ENCODE measurements at regions not wholly inside any gene's neighbourhood (a gene's known extent, or its start where the extent isn't known, plus 50 kb on each side); places are given as distances from the start of the nearest gene placed in this dataset.
"Not testable (repeated sequence)": the region's sequence is repeated elsewhere in the genome, so short reads cannot be mapped to it uniquely, and the experiment has no call there.

DNA sequence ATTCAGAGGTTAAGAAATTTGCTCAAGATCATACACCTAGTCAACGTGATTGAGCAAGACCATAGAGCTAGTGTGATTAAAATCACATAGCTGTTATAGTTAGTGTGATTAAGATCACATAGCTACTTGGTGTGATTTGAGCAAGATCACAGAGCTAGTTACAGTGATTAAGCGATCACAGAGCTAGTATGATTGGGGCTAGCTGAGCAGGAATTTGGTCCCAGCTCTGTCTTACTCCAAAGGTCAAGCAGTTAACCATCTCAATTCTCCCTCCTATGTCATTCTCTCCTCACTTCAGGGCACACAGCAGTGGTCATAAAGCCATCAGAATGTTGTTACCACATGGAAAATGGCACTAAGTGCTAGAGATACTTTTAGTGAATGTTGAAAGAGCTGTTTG lies 158.2 kb downstream of the SPTSSA start:
- no peak for DNase-seq (ENCODE audit: low read depth in 2 of 3, low spot score in 2 of 3)

DNA sequence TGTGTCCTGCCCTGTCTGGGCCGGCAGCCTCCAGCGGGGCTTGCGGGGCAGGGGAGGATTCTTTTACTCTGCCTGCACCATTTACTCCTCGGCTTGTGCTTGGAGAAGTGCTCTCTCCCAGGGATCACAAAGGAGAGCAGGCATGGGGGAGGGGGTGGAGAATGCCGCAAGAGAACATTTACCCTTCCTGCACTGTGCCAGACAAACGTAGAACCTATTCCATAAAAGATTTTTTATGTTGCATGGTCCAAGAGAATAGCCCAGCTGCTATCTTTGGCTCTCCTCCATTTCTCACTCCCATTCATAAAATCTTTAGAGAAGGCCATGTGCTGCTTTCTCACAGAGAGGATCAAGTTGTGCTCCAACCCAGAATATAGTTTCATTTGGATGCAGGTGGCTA lies 159.4 kb downstream of the SPTSSA start:
- no peak for DNase-seq (ENCODE audit: low read depth in 2 of 3, low spot score in 2 of 3)

DNA sequence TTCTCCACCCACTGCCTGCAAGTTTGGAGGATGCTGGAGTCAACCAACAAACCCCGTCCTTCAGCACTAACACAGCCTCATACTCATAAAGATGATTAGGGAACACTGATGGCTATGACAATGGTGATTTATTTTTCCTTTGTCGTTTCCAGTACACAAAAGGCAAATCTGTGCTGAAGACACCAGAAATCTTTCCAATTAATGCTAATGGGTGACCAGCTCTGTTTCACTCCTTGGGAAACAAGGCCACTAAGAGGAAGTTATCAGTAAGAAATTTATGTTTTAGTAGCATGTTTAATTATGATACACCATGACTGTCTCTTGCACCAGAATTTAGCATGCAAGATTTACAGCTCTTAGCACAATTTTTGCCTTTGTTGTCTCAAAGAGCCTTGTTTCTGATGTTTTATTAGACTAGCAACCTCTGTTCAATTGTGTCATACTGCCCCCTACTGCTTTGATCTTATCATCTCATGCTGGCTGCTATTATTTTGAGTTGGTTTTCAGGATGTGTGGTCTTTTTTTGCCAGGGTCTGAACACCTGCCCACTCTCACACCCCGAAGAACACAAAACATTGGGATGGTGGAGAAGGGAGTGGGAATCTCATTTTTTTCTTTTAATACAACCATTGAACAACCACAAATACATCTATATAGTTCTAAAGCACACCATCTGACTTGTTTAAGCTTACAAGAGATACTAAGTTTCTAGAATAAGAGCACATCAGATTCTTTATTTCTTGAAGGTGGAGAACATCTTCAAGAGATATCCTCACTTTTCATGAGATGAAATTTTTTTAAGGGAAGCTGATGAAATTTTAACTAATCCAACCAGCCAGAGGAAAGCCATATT lies 160.9 kb downstream of the SPTSSA start:
- peak in 2 of 3 donors; percentile 22 to 65 for DNase-seq (ENCODE audit: low read depth in 2 of 3, low spot score in 2 of 3)

DNA sequence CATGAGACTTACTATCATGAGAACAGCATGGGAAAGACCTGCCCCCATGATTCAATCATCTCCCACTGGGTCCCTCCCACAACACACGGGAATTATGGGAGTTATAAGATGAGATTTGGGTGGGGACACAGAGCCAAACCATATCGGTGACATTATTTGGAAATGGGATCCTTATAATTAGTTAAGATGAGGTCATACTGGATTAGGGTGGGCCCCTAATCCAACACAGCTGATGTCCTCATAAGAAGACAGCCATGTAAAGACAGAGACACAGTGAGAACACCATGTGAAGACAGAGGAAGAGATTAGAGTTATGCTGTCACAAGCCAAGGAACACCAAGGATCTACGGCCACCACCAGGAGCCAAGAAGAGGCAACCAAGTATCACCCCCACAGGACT lies 161.7 kb downstream of the SPTSSA start:
- no peak for DNase-seq (ENCODE audit: low read depth in 2 of 3, low spot score in 2 of 3)

DNA sequence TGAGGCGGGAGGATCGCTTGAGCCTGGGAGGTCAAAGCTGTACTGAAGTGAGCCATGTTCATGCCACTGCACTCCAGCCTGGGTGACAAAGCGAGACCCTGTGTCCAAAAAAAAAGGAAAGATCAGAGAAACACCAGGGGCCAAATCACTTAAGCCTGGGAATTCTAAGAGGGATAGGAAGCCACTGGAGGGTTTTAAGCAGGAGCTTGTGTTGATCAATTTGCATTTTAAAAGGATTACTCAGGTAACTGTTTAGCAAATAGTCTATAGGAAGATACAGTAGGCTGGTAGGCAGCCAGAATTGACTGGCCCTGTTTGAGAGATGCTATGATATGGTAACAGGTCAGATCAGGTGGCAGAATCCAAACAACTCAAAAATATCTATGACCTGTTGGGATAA lies 162.7 kb downstream of the SPTSSA start:
- DNase-seq (ENCODE audit: low read depth in 2 of 3, low spot score in 2 of 3): no peak

DNA sequence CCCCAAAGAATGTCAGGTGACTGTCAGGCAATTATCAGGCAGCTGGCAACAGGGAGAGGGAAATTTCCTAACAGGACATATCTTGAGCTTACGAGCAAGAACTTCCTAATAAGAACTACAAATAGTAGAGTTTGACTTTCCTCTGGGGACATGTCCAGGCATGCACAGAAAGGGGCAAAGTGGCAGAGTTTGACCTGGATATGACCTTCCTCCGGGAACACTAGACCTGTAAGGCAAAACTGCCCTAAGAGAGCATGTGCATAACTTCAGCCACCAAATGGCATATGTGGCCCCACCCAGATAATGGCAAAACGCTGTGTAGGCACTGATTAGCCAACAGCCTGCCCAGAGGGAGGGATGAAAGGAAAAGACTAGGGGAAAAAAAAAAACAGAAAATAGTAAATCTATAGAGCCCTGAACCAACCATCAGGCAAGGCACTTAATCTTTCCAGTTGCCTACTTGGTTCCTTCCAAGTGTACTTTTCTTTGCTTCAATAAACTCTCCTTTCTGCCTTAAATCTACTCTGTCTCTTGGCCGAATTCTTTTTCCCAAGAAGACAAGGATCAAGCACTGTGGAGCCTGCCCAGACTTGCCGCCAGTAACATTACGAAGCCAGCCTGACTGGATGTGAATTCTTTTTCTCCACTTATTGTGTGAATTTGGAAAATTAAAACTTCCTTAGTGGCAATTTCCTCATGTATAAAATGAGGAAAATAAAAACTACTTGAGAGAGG lies 164.1 kb downstream of the SPTSSA start:
- DNase-seq (ENCODE audit: low read depth in 2 of 3, low spot score in 2 of 3): no peak

DNA sequence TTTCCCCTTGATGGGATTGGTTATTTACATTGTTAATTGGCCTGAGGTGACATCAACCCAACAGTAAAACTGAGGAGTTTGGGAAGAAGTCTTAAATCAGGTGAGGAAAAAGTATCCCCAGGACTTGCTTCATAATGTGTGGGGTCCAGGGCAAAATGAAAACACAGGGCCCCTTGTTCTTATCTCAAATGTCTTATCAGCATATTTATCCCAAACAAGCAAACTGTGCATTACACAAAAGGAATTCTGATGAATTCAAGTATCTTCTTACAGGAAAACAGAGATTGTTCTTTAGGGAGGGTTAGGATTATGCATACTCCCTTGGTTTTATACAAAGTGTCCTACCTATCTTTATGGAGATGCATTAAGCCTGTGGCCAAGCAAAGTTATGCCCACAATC lies 178.4 kb downstream of the SPTSSA start:
- DNase-seq (ENCODE audit: low read depth in 2 of 3, low spot score in 2 of 3): no peak

DNA sequence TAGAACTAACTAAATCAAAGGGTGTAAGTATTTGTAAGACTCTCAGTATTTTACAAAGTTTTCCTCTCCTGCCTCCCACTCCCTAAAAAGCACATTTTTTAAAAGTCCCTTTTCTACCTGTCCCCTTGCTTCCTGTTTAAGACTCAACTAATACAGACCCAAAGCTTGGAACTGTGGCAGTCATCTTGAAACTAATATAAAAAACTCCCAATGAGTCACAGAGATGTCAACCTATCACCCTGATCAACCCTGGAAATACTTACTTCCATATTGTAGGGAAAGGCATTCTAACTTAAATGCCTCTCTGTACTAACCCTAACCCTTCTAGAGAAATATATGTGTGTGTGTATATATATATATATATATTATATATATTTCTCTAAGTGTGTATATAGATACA lies 184.8 kb downstream of the SPTSSA start:
- DNase-seq (ENCODE audit: low read depth in 2 of 3, low spot score in 2 of 3): no peak

DNA sequence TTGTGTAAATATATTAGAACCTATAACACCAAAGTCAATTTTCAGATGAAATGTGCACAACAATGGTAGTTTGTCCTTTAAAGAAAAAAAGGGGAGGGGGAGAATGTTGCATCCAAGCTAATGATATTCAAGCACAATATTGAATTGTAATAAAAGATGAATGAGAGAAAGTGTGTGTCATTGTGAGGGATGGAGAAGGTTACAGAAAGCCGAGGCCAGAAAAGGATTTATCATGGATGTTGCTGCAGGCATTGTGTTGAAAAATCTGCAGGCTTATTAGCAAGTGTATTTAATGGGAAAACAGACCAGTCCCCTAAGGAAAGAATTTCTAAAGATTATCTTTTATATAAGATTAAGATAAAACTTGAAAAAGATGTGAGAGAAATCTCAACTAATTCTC lies 186.5 kb downstream of the SPTSSA start:
- DNase-seq (ENCODE audit: low read depth in 2 of 3, low spot score in 2 of 3): no peak

DNA sequence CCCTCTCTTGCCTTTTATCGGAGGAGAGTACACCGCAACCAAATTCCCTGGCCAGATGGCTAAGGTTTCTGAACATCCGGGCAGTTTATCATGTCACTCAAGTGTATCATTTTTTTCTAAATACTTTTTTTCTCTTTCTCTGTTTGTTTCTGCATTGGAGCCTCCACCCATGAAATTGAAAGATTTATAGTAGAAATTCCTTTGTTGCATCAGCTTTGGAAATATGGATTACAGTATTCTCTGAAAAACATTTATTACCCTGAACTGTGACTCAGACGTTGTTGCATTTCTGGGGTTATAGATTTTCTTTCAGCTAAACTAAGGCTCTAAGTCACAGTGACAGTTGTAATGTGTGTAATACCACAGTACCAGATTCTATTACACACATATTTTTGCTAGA lies 187.0 kb downstream of the SPTSSA start:
- DNase-seq (ENCODE audit: low read depth in 2 of 3, low spot score in 2 of 3): no peak

DNA sequence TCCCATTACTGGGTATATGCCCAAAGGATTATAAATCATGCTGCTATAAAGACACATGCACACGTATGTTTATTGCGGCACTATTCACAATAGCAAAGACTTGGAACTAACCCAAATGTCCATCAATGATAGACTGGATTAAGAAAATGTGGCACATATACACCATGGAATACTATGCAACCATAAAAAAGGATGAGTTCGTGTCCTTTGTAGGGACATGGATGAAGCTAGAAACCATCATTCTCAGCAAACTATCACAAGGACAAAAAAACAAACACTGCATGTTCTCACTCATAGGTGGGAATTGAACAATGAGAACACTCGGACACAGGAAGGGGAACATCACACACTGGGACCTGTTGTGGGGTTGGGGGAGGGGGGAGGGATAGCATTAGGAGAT lies 188.3 kb downstream of the SPTSSA start:
- DNase-seq (ENCODE audit: low read depth in 2 of 3, low spot score in 2 of 3): not testable (repeated sequence)

DNA sequence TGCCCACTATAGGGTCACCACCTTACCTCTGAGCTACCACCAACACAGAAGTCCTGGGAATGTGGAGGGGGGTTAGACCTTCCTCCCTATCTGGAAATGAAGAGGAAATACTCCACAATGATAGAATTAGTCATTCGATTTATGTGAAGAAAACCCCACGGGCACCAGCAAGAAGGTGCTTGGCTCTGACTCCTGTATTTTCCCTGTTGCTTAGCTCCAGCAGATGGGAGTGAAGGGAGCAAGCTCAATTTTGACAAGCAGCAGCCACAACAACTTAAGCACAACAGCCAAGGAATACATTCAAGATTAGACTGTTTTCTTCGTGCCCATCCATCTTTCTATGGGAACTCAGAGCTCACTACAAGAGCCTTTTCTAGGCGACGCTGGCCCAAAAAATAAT lies 191.7 kb downstream of the SPTSSA start:
- DNase-seq (ENCODE audit: low read depth in 2 of 3, low spot score in 2 of 3): no peak

DNA sequence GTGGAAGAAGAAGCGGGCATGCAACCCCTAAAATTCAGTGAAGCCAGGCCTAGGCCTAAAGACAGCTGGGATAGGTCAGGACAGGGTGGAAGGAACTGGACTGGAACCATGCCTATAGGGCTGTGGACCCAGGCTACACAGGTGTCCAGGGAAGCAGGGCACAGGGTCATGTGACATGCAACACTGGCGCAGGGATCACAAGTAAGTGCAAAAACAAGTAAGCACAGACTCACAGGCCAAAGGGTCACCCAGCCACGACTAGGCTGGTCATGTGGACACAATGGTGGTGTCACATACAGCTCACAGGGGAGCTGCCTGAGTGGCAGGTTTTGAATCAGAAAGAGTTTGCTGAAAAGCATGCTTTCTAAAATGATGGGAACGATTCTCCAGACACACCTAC lies 195.7 kb downstream of the SPTSSA start:
- DNase-seq (ENCODE audit: low read depth in 2 of 3, low spot score in 2 of 3): no peak

DNA sequence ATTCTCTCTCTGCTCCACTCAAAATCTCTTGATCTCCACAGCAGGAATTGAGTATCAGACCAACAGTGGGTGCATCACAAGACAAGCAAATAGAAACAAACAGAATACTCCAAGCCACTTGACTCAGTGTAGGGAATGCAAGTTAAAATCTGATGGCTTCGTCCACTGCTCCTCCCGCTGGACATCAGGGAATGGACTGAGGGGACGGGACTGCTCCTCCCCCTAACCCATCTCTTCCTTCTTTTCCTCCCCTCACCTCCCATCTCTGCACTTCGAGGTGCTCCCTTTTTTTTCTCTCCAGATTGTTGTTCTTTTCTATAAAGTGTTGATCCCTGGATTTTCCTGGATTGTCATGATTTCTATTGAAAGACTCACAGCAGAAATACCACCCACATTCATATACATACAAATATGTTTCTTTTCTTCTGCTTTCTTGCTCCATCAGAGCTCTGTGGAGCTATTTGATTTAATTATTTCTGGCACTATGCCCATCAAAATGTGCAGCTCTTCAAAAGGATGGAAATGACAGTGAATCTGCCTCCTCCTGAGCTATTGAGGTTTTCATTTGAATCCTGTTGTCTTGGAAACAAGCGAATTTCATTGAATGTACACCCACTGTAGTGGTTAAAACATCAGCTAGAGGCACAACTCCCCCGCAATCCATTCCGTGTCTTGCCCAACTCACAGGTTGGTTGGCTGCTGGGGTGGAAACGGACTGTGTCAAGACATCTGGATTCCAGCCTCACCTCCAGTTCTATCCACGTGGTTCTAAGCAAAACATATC lies 199.7 kb downstream of the SPTSSA start:
- no peak for DNase-seq (ENCODE audit: low read depth in 2 of 3, low spot score in 2 of 3)

DNA sequence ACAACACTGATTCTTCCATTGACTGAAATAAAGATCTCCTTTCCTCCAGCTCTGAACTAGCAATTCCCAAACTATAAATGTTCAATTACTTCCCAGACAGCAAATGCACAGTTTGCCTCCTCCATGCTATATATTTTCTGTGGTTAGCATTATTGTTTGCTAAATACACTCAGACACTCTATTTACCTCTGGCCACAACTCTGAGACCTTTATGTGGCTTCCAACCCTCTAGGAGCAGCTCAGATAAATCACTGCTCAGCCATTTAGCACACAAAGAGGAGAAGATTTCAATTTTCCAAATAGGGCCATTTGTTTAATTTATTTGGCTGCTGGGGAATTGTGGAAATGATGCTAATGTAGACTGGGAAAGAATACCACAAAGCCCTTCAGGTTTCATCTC lies 202.0 kb downstream of the SPTSSA start:
- no peak for DNase-seq (ENCODE audit: low read depth in 2 of 3, low spot score in 2 of 3)

DNA sequence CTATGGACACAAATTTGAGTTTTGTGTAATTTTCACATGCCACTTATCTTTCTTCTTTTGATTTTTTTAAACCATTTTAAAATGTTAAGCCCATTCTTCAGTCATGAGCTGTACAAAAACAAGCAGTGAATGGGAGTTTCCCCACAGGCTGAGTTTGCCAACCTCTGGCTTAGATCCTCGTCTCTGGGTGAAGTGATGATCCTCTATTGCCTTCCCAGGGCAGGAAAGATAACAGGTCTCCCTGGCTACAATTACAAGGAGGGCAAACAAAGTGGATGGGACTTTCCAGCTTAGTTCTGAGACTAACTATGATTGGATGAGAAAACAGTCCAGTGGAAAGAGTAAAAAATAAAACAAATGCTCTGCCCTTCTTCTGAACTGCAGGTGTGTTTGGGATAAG lies 203.7 kb downstream of the SPTSSA start:
- no peak for DNase-seq (ENCODE audit: low read depth in 2 of 3, low spot score in 2 of 3)

DNA sequence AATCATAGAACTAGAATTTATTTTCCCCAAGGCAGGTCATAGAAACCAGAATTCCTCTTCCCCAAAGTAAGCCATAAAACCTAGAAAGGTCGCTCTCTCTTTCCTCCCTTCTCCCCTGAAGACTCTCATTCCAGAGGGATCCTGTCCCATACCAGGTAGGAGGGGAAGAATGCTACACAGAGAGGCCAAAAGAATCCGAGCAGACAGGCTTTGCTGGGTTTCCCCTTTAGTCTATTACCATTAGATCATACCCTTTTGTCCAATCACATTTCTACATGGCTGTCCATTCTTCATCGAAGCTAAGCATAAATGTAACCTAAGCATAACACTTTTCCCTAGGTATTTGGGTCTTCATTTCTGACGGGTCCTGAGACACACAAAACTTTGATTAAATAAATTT lies 204.5 kb downstream of the SPTSSA start:
- no peak for DNase-seq (ENCODE audit: low read depth in 2 of 3, low spot score in 2 of 3)

DNA sequence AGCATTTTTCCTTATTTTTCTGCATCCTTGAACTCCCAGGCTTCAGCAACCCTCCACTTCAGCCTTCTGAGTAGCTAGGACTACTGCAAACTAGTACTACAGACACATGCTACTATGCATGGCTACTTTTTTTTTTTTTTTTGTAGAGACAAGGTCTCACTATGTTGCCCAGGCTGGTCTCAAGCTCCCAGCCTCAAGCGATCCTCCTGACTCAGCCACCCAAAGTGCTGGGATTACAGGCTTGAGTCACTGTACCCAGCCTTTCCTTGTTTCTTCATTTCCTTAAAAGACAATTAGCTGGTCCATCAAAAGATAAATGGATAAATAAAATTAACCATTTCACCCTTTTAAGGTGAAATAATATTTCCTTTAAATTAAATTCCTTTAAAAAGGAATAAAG lies 205.8 kb downstream of the SPTSSA start:
- no peak for DNase-seq (ENCODE audit: low read depth in 2 of 3, low spot score in 2 of 3)

DNA sequence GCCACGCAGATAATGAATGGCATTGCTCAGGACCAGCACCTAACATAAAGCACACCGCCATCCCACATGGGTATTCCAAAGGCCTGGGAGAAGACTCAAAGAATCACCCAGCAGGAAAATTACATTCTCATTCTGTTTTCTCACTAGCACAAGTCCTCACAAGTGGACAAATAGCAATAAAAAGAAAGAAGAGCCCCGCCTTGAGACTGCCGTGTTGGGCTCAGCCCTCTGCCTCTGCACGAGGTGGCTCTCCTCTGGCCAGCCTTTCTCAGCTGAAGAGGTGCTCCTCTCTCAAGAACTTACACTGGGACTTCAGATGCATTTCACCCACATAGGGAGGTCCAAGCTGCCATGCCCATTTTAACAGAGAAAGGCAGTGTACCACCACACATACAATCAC lies 207.5 kb downstream of the SPTSSA start:
- DNase-seq (ENCODE audit: low read depth in 2 of 3, low spot score in 2 of 3): no peak

DNA sequence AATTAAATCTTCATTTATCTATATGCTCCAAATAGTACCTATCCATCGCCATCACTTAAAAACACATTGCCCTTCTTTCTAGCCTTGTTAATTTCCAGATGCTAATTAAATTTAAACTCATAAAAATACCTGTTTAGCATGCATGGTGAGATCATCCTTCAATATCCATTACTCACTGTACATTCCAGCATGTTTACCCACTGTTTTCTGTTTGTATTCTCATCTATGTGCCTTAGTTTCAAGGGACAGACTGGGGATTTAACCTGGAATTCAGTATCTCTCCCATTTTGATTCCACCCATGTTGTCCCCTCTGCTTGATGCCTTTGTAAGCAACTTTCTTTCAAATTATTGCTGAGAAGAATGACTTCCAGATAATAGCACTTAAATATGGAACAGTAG lies 208.0 kb downstream of the SPTSSA start:
- DNase-seq (ENCODE audit: low read depth in 2 of 3, low spot score in 2 of 3): no peak

DNA sequence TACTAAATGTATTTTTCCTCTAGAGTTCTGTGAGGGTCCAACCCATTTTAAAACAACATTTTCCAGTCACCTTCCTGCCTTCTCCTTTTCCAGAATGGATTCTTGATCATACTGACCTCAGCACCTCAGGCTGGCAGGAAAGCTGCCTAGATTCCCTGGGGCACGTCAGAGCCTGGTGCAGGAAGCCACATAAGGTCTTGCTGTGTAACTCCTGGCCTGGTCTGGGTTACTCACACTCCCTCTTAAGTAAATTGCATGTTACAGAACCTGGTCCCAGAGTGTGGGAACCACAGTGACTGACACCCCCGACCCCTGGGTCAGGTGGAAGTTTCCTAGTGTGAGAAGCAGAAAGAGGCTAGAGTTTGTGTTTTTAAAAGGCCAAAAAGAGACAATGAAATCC lies 209.8 kb downstream of the SPTSSA start:
- DNase-seq (ENCODE audit: low read depth in 2 of 3, low spot score in 2 of 3): no peak

DNA sequence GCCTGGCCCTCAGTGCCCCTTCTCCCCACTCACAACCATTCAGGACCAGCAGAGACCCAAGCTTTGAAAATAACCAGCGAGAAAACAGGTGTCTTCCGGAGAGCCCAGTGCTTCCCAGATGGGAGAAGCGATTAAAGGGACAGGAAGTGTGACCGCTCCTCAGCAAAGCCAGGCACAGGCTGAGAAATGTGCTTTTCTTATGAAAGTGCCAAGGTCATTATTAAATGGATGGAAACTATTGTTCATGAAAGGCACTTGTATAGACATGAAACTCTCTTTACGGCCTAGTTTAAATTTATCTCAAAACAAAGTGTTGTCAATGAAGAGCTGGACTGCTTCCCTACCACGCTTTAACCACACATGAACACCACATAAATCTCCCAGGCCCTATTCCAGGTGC lies 210.4 kb downstream of the SPTSSA start:
- no peak for DNase-seq (ENCODE audit: low read depth in 2 of 3, low spot score in 2 of 3)

Measured in hematopoietic multipotent progenitor cell (in vitro differentiated cells).